ENCODE measurements at regions not wholly inside any gene's neighbourhood (a gene's known extent, or its start where the extent isn't known, plus 50 kb on each side); places are given as distances from the start of the nearest gene placed in this dataset.

GRCh38 chr11:127818625-127819024 is 768.7 kb downstream of the ETS1 start:
- Histone ChIP-seq H3K27ac (ENCODE audit: low read depth, low read length) (no peak overlapping the region), H3K27me3 (ENCODE audit: control insufficient read depth, insufficient read depth, low read length, poor library complexity, severe bottlenecking) (no peaks in the 10 kb centered on the region), H3K36me3 (ENCODE audit: control insufficient read depth, insufficient read depth, low read length) (no peaks in the 10 kb centered on the region), H3K4me3 (ENCODE audit: low read length) (no peak overlapping the region), H3K4me1 (ENCODE audit: control insufficient read depth, insufficient read depth, low read length) (peaks cover 7% of the 10 kb centered on the region), H3K9ac (ENCODE audit: extremely low read depth, low read length, poor library complexity, severe bottlenecking) (no peak overlapping the region), H3K9me3 (ENCODE audit: control insufficient read depth, low read length) (peaks cover 4% of the 10 kb centered on the region)
- DNase-seq, result no peak
- TF ChIP-seq CTCF (conservative IDR thresholded peaks at IDR 0.05), result no peak
- Mint-ChIP-seq H3K36me3 (ENCODE audit: low read depth) (no peaks in the 10 kb centered on the region), H3K27ac (no peak overlapping the region), H3K4me3 (no peak overlapping the region), H3K4me1 (peaks cover 18% of the 10 kb centered on the region), H3K27me3 (ENCODE audit: insufficient read depth) (peaks cover 3% of the 10 kb centered on the region), H3K9me3 (no peaks in the 10 kb centered on the region)
- 95% methylated on average over 2 of the region's 3 CpGs; no CpG with 5 or more reads in 1 of the 2 experiments for WGBS, 2 experiments (ENCODE audit: insufficient coverage in 1 of 2, insufficient read length in 1 of 2)

- Histone ChIP-seq H3K4me1 (ENCODE audit: control insufficient read depth, insufficient read depth, low read length) (peaks cover 7% of the 10 kb centered on the region), H3K27me3 (ENCODE audit: control insufficient read depth, insufficient read depth, low read length, poor library complexity, severe bottlenecking) (no peaks in the 10 kb centered on the region), H3K4me3 (ENCODE audit: low read length) (no peak overlapping the region), H3K9me3 (ENCODE audit: control insufficient read depth, low read length) (peaks cover 4% of the 10 kb centered on the region), H3K27ac (ENCODE audit: low read depth, low read length) (no peak overlapping the region), H3K36me3 (ENCODE audit: control insufficient read depth, insufficient read depth, low read length) (no peaks in the 10 kb centered on the region), H3K9ac (ENCODE audit: extremely low read depth, low read length, poor library complexity, severe bottlenecking) (no peak overlapping the region)
- H3K4me3 Mint-ChIP-seq, result no peak overlapping the region
- H3K27ac Mint-ChIP-seq, result no peak overlapping the region
- H3K27me3 Mint-ChIP-seq (ENCODE audit: insufficient read depth), result peaks cover 2% of the 10 kb centered on the region
- peaks cover 18% of the 10 kb centered on the region for H3K4me1 Mint-ChIP-seq
- no peaks in the 10 kb centered on the region for H3K9me3 Mint-ChIP-seq
- no peaks in the 10 kb centered on the region for H3K36me3 Mint-ChIP-seq (ENCODE audit: low read depth)
- no peak for TF ChIP-seq CTCF (conservative IDR thresholded peaks at IDR 0.05)
- WGBS, 2 experiments (ENCODE audit: insufficient coverage in 1 of 2, insufficient read length in 1 of 2), result 90 to 99% methylated on average over 2 of the region's 2 CpGs
- no peak for DNase-seq
These were observed 770.4 kb downstream of the ETS1 start for GRCh38 chr11:127816962-127817361.

- TF ChIP-seq CTCF (conservative IDR thresholded peaks at IDR 0.05), result no peak
- Mint-ChIP-seq H3K9me3 (no peaks in the 10 kb centered on the region), H3K36me3 (ENCODE audit: low read depth) (no peaks in the 10 kb centered on the region), H3K4me1 (peaks cover 18% of the 10 kb centered on the region), H3K27me3 (ENCODE audit: insufficient read depth) (peaks cover 2% of the 10 kb centered on the region), H3K27ac (no peak overlapping the region), H3K4me3 (no peak overlapping the region)
- Histone ChIP-seq H3K4me1 (ENCODE audit: control insufficient read depth, insufficient read depth, low read length) (peaks cover 7% of the 10 kb centered on the region), H3K27ac (ENCODE audit: low read depth, low read length) (no peak overlapping the region), H3K9me3 (ENCODE audit: control insufficient read depth, low read length) (peaks cover 4% of the 10 kb centered on the region), H3K27me3 (ENCODE audit: control insufficient read depth, insufficient read depth, low read length, poor library complexity, severe bottlenecking) (no peaks in the 10 kb centered on the region), H3K36me3 (ENCODE audit: control insufficient read depth, insufficient read depth, low read length) (no peaks in the 10 kb centered on the region), H3K4me3 (ENCODE audit: low read length) (no peak overlapping the region), H3K9ac (ENCODE audit: extremely low read depth, low read length, poor library complexity, severe bottlenecking) (no peak overlapping the region)
- DNase-seq, result no peak
These were observed 772.0 kb downstream of the ETS1 start for GRCh38 chr11:127815331-127815730.
